ENCODE measurements at regions not wholly inside any gene's neighbourhood (a gene's known extent, or its start where the extent isn't known, plus 50 kb on each side); places are given as distances from the start of the nearest gene placed in this dataset.
A peak's percentile ranks its signal among the peaks of the same experiment; 100 is the strongest.

GRCh38 chr12:126076515-126076914 lies 1011.3 kb downstream of the AACS start:
- no peak for DNase-seq (ENCODE audit: low spot score)

- no peak for DNase-seq (ENCODE audit: low spot score)
Observed at GRCh38 chr12:126083926-126084325, 1018.7 kb downstream of the AACS start.

- DNase-seq (ENCODE audit: low spot score): no peak
Observed at GRCh38 chr12:126084480-126084879, 1019.2 kb downstream of the AACS start.

GRCh38 chr12:126086242-126086641 lies 1021.0 kb downstream of the AACS start:
- DNase-seq (ENCODE audit: low spot score): no peak

GRCh38 chr12:126087692-126088091 lies 1022.5 kb downstream of the AACS start:
- no peak for DNase-seq (ENCODE audit: low spot score)

GRCh38 chr12:126093908-126094307 lies 1028.7 kb downstream of the AACS start:
- peak; percentile 43 for DNase-seq (ENCODE audit: low spot score)

- DNase-seq (ENCODE audit: low spot score): peak; percentile 20
Observed at GRCh38 chr12:126095748-126096510, 1030.7 kb downstream of the AACS start.

GRCh38 chr12:126106706-126107105 lies 1041.5 kb downstream of the AACS start:
- DNase-seq (ENCODE audit: low spot score): no peak

GRCh38 chr12:126107659-126108058 lies 1042.4 kb downstream of the AACS start:
- no peak for DNase-seq (ENCODE audit: low spot score)

- no peak for DNase-seq (ENCODE audit: low spot score)
Observed at GRCh38 chr12:126108247-126108646, 1043.0 kb downstream of the AACS start.

GRCh38 chr12:126112141-126112540 lies 1046.9 kb downstream of the AACS start:
- DNase-seq (ENCODE audit: low spot score): no peak

GRCh38 chr12:126112849-126113248 lies 1047.6 kb downstream of the AACS start:
- no peak for DNase-seq (ENCODE audit: low spot score)

- no peak for DNase-seq (ENCODE audit: low spot score)
Observed at GRCh38 chr12:126114441-126114840, 1049.2 kb downstream of the AACS start.

- DNase-seq (ENCODE audit: low spot score): no peak
Observed at GRCh38 chr12:126117502-126117901, 1052.3 kb downstream of the AACS start.

- DNase-seq (ENCODE audit: low spot score): no peak
Observed at GRCh38 chr12:126139355-126139754, 1074.1 kb downstream of the AACS start.

GRCh38 chr12:126144603-126145002 lies 1079.4 kb downstream of the AACS start:
- no peak for DNase-seq (ENCODE audit: low spot score)

GRCh38 chr12:126147321-126147720 lies 1082.1 kb downstream of the AACS start:
- DNase-seq (ENCODE audit: low spot score): no peak

GRCh38 chr12:126156806-126157574 lies 1091.8 kb downstream of the AACS start:
- DNase-seq (ENCODE audit: low spot score): no peak

GRCh38 chr12:126157575-126157966 lies 1092.3 kb downstream of the AACS start:
- DNase-seq (ENCODE audit: low spot score): no peak

- no peak for DNase-seq (ENCODE audit: low spot score)
Observed at GRCh38 chr12:126159139-126159538, 1093.9 kb downstream of the AACS start.

GRCh38 chr12:126160912-126161311 lies 1095.7 kb downstream of the AACS start:
- DNase-seq (ENCODE audit: low spot score): no peak

- DNase-seq (ENCODE audit: low spot score): no peak
Observed at GRCh38 chr12:126163984-126164383, 1098.7 kb downstream of the AACS start.

GRCh38 chr12:126171937-126172559 lies 1106.8 kb downstream of the AACS start:
- DNase-seq (ENCODE audit: low spot score): no peak

Data from HT-29 (cell line).